ENCODE measurements at regions not wholly inside any gene's neighbourhood (a gene's known extent, or its start where the extent isn't known, plus 50 kb on each side); places are given as distances from the start of the nearest gene placed in this dataset.
"Not testable (repeated sequence)": the region's sequence is repeated elsewhere in the genome, so short reads cannot be mapped to it uniquely, and the experiment has no call there.

DNA sequence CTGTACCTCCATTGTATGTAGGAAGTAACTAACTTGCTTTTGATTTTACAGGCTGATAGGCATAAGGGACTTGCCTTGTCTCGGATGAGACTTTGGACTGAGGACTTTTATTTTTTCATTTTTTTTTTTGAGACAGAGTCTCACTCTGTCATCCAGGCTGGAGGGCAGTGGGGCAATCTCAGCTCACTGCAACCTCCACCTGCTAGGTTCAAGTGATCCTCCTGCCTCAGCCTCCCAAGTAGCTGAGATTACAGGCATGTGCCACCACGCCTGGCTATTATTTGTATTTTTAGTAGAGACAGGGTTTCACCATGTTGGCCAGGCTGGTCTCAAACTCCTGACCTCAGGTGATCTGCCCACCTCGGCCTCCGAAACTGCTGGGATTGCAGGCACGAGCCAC is 80.2 kb upstream of the SYN3 start:
- TF ChIP-seq, protein P1, sequence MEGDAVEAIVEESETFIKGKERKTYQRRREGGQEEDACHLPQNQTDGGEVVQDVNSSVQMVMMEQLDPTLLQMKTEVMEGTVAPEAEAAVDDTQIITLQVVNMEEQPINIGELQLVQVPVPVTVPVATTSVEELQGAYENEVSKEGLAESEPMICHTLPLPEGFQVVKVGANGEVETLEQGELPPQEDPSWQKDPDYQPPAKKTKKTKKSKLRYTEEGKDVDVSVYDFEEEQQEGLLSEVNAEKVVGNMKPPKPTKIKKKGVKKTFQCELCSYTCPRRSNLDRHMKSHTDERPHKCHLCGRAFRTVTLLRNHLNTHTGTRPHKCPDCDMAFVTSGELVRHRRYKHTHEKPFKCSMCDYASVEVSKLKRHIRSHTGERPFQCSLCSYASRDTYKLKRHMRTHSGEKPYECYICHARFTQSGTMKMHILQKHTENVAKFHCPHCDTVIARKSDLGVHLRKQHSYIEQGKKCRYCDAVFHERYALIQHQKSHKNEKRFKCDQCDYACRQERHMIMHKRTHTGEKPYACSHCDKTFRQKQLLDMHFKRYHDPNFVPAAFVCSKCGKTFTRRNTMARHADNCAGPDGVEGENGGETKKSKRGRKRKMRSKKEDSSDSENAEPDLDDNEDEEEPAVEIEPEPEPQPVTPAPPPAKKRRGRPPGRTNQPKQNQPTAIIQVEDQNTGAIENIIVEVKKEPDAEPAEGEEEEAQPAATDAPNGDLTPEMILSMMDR (IDR thresholded peaks at IDR 0.05): not testable (repeated sequence)
- TF ChIP-seq POLR2A (IDR thresholded peaks at IDR 0.05): not testable (repeated sequence)

All from ovary (tissue), 3 donors.